ENCODE measurements at regions not wholly inside any gene's neighbourhood (a gene's known extent, or its start where the extent isn't known, plus 50 kb on each side); places are given as distances from the start of the nearest gene placed in this dataset.

DNA sequence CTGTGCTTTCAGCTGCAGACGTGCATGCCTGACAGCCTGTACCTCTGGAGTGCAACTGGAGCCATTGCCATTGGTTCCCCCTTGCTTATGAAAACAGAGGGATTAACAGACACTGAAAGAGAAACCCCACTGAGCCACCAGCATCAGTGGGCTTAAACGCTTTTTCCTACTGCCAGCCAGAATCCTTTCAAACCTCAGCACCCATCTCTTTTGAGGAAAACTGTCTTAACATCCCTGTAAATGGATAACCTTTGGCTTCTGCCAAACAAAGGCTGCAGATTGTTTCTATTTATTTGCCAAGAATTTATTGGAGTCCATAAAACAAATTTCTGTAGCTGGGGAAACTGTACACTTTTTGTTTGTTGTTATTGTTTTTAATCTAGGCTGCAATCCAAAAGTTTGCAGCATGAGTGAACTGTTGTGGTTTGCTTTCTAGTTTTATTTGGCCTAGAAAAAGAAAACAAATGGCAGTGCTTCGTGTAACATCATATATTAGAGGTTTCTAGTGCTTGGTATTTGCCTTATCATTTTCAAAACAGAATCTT is 369.2 kb upstream of the IL12A start:
- H3K4me3 Mint-ChIP-seq, result no peak overlapping the region
- H3K27ac Mint-ChIP-seq, result no peak overlapping the region
- H3K9me3 Mint-ChIP-seq, result no peaks in the 10 kb centered on the region

DNA sequence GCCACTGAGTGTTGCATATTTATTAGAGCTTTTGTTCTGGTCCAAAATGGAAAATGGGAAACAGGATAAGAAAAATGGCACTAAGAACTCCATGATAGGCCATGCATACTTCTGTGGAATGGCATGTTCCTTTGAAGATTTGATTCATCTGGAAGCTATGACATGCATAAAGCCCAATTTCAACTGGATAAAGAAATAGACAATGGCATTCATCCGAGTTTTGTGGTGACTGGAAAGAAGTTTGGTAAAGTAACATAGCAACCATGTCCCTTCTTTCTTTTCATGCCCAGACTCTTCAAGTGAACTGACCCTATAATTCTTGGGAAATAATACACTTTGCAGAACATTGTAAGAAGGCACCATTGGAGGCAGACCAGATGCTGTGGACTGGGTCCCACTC is 368.4 kb upstream of the IL12A start:
- no peak overlapping the region for H3K27ac Mint-ChIP-seq

More for the DNA sequence above, 369.2 kb upstream of the IL12A start:
- Mint-ChIP-seq H3K36me3 (ENCODE audit: low read depth) (no peaks in the 10 kb centered on the region), H3K27me3 (ENCODE audit: low read depth) (no peaks in the 10 kb centered on the region), H3K4me1 (ENCODE audit: low read depth) (no peaks in the 10 kb centered on the region)

DNA sequence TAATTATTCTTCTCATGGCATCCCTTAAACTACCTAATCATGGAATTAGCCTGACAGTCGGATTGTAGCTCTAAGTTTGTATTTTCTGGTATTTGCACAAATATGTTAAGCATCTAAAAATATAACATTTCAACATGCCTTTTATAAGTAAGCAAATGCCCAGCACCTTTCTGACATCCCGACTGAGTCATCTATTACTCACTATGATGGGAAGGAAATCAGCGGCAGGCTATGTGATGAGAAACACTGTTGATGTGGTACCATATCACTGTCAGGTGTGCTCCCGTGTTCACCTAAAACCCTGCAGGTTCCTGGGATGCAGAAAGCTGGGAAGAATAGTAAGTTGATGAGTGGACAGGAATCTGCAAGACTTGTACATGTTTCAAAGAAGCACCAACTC is 367.8 kb upstream of the IL12A start:
- no peak overlapping the region for H3K4me3 Mint-ChIP-seq
- no peaks in the 10 kb centered on the region for H3K36me3 Mint-ChIP-seq (ENCODE audit: low read depth)
- no peaks in the 10 kb centered on the region for H3K4me1 Mint-ChIP-seq (ENCODE audit: low read depth)
- no peaks in the 10 kb centered on the region for H3K9me3 Mint-ChIP-seq
- no peaks in the 10 kb centered on the region for H3K27me3 Mint-ChIP-seq (ENCODE audit: low read depth)
- no peak overlapping the region for H3K27ac Mint-ChIP-seq

More for the DNA sequence above, 368.4 kb upstream of the IL12A start:
- Mint-ChIP-seq H3K4me3 (no peak overlapping the region), H3K36me3 (ENCODE audit: low read depth) (no peaks in the 10 kb centered on the region), H3K4me1 (ENCODE audit: low read depth) (no peaks in the 10 kb centered on the region), H3K27me3 (ENCODE audit: low read depth) (no peaks in the 10 kb centered on the region), H3K9me3 (no peaks in the 10 kb centered on the region)

DNA sequence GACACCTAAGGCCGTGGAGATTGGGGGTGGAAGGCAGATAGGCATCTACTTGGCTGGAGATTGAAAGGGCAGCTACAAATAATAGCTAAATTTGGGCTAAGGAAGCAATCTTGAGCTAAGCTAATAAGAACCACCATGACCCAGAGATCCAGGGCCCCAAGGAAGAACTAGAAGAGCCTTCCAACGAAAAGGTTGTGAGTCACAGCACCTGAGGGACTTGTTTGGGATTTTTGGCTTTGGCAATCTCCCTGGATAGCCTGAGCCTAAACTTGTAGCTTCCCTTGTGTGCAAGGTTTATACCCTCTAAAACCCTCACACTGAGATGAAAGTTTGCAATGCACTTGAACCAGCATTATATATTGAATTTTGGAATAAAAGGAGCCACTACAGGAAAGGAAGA is 364.0 kb upstream of the IL12A start:
- H3K4me3 Mint-ChIP-seq, result no peak overlapping the region
- no peaks in the 10 kb centered on the region for H3K4me1 Mint-ChIP-seq (ENCODE audit: low read depth)
- H3K27ac Mint-ChIP-seq, result no peak overlapping the region
- no peaks in the 10 kb centered on the region for H3K36me3 Mint-ChIP-seq (ENCODE audit: low read depth)
- H3K9me3 Mint-ChIP-seq, result no peaks in the 10 kb centered on the region
- no peaks in the 10 kb centered on the region for H3K27me3 Mint-ChIP-seq (ENCODE audit: low read depth)

DNA sequence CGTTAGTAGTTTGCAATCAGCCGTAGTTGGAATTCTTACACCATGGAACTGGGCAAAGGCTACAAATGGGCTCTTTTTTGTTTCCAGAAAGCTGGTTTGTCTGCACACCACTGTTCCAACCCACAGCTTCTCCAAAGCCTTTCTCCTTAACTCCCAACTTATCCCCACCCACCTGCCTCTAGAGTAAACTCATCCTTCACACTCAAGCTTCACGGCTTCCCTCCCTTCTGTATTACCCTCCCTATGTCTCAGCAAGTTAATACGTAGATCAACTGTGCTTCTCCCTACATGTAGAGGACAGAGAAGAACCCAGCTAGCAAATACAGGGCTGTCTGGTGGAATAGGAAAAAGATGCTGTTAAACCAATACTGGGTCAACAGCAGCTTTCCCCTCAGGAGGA is 363.0 kb upstream of the IL12A start:
- Mint-ChIP-seq H3K36me3 (ENCODE audit: low read depth) (no peaks in the 10 kb centered on the region), H3K27me3 (ENCODE audit: low read depth) (no peaks in the 10 kb centered on the region), H3K4me1 (ENCODE audit: low read depth) (no peaks in the 10 kb centered on the region), H3K27ac (no peak overlapping the region), H3K9me3 (no peaks in the 10 kb centered on the region), H3K4me3 (no peak overlapping the region)

DNA sequence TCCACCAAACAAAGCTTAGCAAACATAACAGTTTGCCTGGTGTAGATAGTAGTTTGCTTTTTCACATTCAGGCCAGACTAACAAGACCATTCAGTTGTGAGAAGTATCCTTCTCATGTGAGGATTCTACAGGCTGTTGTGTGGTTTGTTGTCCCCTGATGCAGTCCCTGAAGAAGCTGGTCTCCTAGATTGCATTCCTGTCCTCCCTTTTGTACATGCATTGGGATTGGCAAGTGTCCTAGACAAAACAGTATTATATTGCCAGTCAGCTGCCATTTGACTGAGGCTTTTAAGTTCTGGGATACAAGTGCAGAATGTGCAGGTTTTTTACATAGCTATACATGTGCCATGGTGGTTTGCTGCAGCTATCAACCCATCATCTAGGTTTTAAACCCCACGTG is 362.0 kb upstream of the IL12A start:
- Mint-ChIP-seq H3K4me3 (no peak overlapping the region), H3K4me1 (ENCODE audit: low read depth) (no peaks in the 10 kb centered on the region), H3K27ac (no peak overlapping the region), H3K27me3 (ENCODE audit: low read depth) (no peaks in the 10 kb centered on the region), H3K36me3 (ENCODE audit: low read depth) (no peaks in the 10 kb centered on the region), H3K9me3 (no peaks in the 10 kb centered on the region)

DNA sequence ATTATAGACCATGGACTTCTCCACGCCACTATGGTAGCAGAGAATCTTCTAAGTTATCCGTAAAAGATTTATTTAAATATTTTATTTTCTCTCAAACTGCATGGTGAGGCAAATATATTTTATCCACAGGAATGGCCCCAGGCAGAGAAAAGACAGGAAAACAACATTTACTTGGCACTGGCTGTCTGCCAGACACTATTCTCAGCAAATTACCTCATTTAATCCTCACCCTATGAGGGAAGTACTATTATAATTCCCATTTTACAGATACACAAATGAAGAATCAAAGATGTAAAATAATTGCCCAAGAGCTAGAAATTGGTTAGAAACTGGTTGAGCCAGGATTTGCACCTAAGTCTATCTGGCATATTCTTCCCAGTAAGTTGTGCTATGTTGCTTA is 361.4 kb upstream of the IL12A start:
- Mint-ChIP-seq H3K27me3 (ENCODE audit: low read depth) (no peaks in the 10 kb centered on the region), H3K4me3 (no peak overlapping the region), H3K4me1 (ENCODE audit: low read depth) (no peaks in the 10 kb centered on the region), H3K36me3 (ENCODE audit: low read depth) (no peaks in the 10 kb centered on the region), H3K27ac (no peak overlapping the region), H3K9me3 (no peaks in the 10 kb centered on the region)

DNA sequence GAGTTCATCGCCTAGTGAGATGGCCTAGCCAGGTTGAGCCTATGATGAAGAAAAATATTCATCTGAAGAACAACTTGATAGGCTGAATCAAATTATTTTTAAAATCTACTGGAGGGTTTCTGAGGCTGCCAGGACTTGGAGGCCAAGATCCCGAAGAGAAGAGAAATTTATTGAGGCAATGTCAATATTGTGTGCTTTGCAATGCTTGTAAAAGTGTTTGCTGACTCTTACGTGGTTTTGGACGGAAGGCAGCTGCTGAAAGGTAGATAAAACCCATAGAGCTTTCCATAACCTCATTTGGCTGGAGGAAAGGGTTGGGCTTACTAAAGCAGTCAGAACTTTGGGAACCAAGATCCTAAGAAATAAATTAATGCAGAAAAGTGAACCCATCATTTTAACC is 361.0 kb upstream of the IL12A start:
- no peaks in the 10 kb centered on the region for H3K36me3 Mint-ChIP-seq (ENCODE audit: low read depth)
- H3K27me3 Mint-ChIP-seq (ENCODE audit: low read depth), result no peaks in the 10 kb centered on the region
- no peak overlapping the region for H3K4me3 Mint-ChIP-seq
- H3K9me3 Mint-ChIP-seq, result no peaks in the 10 kb centered on the region
- H3K27ac Mint-ChIP-seq, result no peak overlapping the region
- no peaks in the 10 kb centered on the region for H3K4me1 Mint-ChIP-seq (ENCODE audit: low read depth)

DNA sequence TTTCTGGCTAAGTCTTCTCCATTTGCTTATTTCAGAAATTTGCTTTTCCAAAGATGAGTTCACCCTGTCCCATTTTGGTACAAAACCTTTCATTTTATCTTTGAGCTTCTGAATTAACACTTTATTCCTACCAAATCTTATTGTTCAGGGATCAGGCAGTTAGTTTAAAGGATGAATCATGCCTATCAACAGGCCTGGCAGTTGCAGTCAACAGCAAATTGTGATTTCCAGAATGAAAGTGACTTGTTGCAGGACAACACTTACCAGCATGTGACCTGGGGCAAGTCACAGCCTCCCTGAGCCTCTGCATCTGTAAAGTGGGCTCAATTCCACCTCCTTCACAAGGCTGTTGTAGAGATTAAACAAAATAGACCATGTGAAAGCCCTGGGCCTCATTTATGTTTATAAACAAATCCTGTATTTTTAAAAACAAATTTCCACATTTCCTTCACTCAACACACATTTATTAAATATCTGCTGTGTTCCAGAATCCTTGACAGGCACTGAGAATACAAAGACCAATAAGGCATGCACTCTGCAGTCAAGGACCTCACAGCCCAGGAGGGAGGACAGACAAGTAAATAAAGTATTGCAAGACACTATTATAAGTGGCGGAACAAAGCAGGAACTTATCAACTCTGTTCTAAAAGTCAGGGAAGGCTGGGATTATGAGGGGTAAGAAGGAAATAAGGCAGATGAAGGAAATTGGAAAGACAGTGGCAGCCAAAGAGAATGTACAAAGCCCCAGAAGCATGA is 359.1 kb upstream of the IL12A start:
- Mint-ChIP-seq H3K27ac (no peak overlapping the region), H3K36me3 (ENCODE audit: low read depth) (no peaks in the 10 kb centered on the region), H3K27me3 (ENCODE audit: low read depth) (no peaks in the 10 kb centered on the region), H3K4me3 (no peak overlapping the region), H3K9me3 (no peaks in the 10 kb centered on the region), H3K4me1 (ENCODE audit: low read depth) (no peaks in the 10 kb centered on the region)

DNA sequence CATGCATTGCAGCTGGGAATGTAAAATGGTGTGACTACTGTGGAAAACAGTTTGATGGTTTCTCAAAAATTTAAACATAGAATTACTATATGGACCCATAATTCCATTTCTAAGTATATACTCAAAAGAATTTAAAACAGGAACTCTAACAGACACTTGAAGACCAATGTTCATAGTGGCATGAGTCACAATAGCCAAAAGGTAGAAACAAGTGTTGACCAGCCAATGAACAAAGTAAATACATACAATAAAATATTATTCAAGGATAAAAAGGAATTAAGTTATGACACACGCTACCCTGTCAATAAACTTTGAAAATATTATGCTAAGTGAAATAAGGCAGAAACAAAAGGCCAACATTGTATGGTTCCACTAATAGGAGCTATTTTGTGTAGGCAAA is 357.4 kb upstream of the IL12A start:
- Mint-ChIP-seq H3K9me3 (no peaks in the 10 kb centered on the region), H3K4me1 (ENCODE audit: low read depth) (no peaks in the 10 kb centered on the region), H3K4me3 (no peak overlapping the region), H3K27me3 (ENCODE audit: low read depth) (no peaks in the 10 kb centered on the region), H3K27ac (no peak overlapping the region), H3K36me3 (ENCODE audit: low read depth) (no peaks in the 10 kb centered on the region)

DNA sequence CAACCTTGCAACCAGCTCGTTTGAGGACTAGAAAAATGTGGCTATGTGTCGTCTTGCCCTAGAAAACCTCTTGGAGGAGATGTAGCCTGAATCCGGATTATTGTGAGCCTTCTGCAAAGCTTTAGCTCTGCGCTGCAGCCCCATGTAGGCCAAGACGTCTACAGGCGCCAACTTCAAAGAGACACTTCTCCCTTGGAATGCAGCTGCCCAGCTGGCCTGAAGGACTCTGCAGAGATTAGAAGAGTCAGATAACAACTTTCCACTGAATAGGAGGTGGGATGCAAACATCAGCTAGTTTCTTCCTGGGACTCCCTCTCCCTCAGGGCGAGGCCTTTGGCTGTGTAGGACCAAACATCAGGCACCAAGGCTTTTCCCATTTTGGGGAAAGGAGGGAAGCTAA is 356.5 kb upstream of the IL12A start:
- Mint-ChIP-seq H3K27me3 (ENCODE audit: low read depth) (no peaks in the 10 kb centered on the region), H3K36me3 (ENCODE audit: low read depth) (no peaks in the 10 kb centered on the region), H3K9me3 (no peaks in the 10 kb centered on the region), H3K4me1 (ENCODE audit: low read depth) (no peaks in the 10 kb centered on the region), H3K4me3 (no peak overlapping the region), H3K27ac (no peak overlapping the region)

DNA sequence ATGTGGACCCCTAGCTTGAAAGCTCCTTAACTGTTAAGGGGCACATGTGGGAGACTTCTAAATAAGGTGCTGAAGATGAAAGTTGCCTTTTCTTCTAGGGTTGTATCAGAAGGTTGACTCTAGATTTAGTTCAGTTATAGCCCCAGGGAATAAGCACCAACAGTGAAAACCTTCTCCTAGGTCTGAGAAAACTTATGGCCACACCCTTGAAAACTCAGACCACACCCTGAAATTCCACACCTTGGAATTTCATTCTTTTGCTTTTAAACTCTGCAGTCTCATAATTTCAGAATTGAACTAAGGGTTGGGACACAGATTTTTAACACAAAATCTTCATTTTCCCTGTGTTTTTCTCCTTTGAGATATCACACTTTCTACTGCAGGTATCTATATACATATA is 355.8 kb upstream of the IL12A start:
- no peak overlapping the region for H3K27ac Mint-ChIP-seq
- H3K9me3 Mint-ChIP-seq, result no peaks in the 10 kb centered on the region
- H3K36me3 Mint-ChIP-seq (ENCODE audit: low read depth), result no peaks in the 10 kb centered on the region
- no peaks in the 10 kb centered on the region for H3K4me1 Mint-ChIP-seq (ENCODE audit: low read depth)
- H3K4me3 Mint-ChIP-seq, result no peak overlapping the region
- H3K27me3 Mint-ChIP-seq (ENCODE audit: low read depth), result no peaks in the 10 kb centered on the region

DNA sequence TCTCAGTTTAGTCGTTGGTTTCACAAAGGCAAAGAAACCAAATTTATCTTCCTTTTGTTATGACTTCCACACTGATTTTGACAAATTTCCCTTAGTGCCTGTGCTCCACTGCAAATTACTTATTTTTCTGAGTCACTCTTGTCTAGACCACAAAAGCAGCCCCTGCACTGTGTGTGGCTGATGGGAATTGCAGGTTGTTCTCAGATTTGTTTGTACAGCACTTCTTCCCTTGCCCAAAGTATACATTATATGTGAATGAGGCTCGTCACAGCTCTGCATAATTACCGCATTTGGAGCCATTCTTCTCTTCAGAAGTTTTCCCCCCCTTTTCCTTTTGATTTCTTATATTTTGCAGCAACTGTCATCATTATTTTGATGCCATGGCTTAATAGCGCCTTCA is 354.2 kb upstream of the IL12A start:
- H3K9me3 Mint-ChIP-seq, result no peaks in the 10 kb centered on the region
- H3K36me3 Mint-ChIP-seq (ENCODE audit: low read depth), result no peaks in the 10 kb centered on the region
- no peak overlapping the region for H3K4me3 Mint-ChIP-seq
- H3K27ac Mint-ChIP-seq, result no peak overlapping the region
- H3K4me1 Mint-ChIP-seq (ENCODE audit: low read depth), result no peaks in the 10 kb centered on the region
- H3K27me3 Mint-ChIP-seq (ENCODE audit: low read depth), result no peaks in the 10 kb centered on the region

DNA sequence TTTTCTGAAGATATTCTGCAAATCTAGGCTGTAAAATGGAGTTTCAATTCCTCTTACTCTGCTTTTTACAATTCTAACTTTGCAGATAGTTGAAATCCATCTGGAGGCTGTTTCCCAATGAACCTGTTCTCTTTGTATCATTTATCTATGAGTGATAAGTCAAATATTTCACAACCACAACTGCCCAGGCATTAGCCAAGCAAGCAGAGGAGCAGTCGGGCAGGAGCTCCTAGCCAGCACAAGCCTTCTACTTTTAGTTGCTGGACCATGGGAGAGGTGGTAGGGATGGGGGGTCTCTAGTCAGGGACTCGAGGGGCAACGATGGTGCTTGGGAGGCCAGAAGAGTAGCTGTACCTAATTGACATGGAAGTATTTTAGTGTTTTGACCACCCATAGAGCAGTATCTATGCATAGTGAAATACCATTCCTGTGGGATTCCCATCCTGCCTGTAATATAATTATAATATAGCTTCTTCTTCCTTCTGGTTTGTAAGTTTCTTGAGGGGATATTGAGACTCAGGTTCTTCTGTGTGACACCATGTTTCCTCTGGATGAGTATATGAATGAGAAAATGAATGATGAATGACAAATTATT is 353.5 kb upstream of the IL12A start:
- no peaks in the 10 kb centered on the region for H3K36me3 Mint-ChIP-seq (ENCODE audit: low read depth)
- no peaks in the 10 kb centered on the region for H3K9me3 Mint-ChIP-seq
- no peaks in the 10 kb centered on the region for H3K27me3 Mint-ChIP-seq (ENCODE audit: low read depth)
- H3K4me3 Mint-ChIP-seq, result no peak overlapping the region
- H3K27ac Mint-ChIP-seq, result no peak overlapping the region
- no peaks in the 10 kb centered on the region for H3K4me1 Mint-ChIP-seq (ENCODE audit: low read depth)

DNA sequence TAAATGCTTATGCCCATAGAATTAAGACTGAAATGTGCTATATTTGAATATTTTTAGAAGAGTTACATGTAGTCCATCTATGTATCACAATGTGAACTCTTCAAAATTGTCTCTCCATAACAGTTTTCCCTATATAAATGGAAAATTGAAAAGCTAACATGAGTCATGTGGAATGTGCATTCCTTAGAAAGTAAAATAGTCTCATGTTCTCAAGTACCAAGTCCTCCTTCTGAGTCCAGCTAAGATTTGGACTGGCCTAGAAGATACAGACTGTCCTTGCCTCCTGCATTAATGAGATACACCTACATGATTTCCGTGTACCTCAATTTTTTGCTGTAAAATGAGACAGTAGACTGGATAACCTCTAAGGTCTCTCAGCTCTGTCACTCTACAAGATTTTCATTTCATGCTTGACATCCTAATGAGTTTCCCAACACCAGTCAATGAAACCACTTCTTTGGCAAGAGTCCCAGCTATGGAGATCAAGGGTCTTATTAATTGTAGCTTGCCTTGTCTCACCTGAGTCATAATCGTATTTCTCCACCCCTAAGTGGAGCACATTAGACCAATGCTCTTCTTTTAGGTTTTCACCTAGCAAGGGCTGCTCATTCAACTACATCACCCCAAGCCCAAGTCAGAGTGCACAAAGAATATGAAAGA is 350.6 kb upstream of the IL12A start:
- Mint-ChIP-seq H3K36me3 (ENCODE audit: low read depth) (no peaks in the 10 kb centered on the region), H3K27ac (no peak overlapping the region), H3K4me3 (no peak overlapping the region), H3K27me3 (ENCODE audit: low read depth) (no peaks in the 10 kb centered on the region), H3K4me1 (ENCODE audit: low read depth) (no peaks in the 10 kb centered on the region), H3K9me3 (no peaks in the 10 kb centered on the region)

Data from T-helper 1 cell treated with Interleukin-12 subunit alpha and Interleukin-12 subunit beta and Interleukin-4 antibody, amounts not matched to agents 30 μg/mL and 1 μg/mL, for 36 hours (primary cell).